HL-60 (cell line): ENCODE measurements at regions not wholly inside any gene's neighbourhood (a gene's known extent, or its start where the extent isn't known, plus 50 kb on each side); places are given as distances from the start of the nearest gene placed in this dataset.

Source experiments
- DNase-seq, 2 experiments: peaks; one replicate each; pipeline ENCODE4 v3.0.0-alpha.2; 2010 to 2020; ENCODE audit warnings: low read depth in 1 of 2, low spot score in 1 of 2
- H3K27ac ChIP-seq: fragments of 250-450 bp; sonication (Bioruptor Pico); replicated peaks from 2 replicates; pipeline ENCODE4 v1.5.1; 2020; ENCODE audit warnings: mild to moderate bottlenecking, moderate library complexity
- H3K27me3 ChIP-seq: fragments of 250-450 bp; sonication (Bioruptor Pico); 2 replicates; pipeline ENCODE4 v1.5.1; 2021; ENCODE audit warnings: mild to moderate bottlenecking, moderate library complexity; ENCODE audit not compliant: insufficient read depth, poor library complexity, severe bottlenecking
- H3K4me3 ChIP-seq: replicated peaks from 2 replicates; pipeline ENCODE4 v1.5.1; 2011; ENCODE audit warnings: mild to moderate bottlenecking, control low read depth, low read length; ENCODE audit not compliant: insufficient read depth
- GABPA ChIP-seq: IDR thresholded peaks from 2 replicates; pipeline ENCODE4 v1.6.1; 2012; ENCODE audit warnings: low read depth
- POLR2AphosphoS5 ChIP-seq: IDR thresholded peaks from 2 replicates; pipeline ENCODE4 v1.6.1; 2012; ENCODE audit warnings: low read depth
- SPI1 ChIP-seq: IDR thresholded peaks from 2 replicates; pipeline ENCODE4 v1.6.1; 2012; ENCODE audit warnings: low read depth, mild to moderate bottlenecking, borderline replicate concordance
- TF ChIP-seq, protein P1 (sequence below): IDR thresholded peaks from 2 replicates; pipeline ENCODE4 v1.6.1; 2012; ENCODE audit warnings: low read depth; ENCODE audit not compliant: insufficient replicate concordance
- TF ChIP-seq, protein P2 (sequence below): IDR thresholded peaks from one replicate; pipeline ENCODE4 v1.5.1; 2011; ENCODE audit warnings: low read length, control low read depth, inconsistent platforms; ENCODE audit not compliant: insufficient read depth

GRCh38 chr5:105587963-105588662, 2025.5 kb upstream of the NUDT12 start:
- TF ChIP-seq GABPA (no peak), POLR2AphosphoS5 (no peak), SPI1 (no peak)
- TF ChIP-seq, protein P1, sequence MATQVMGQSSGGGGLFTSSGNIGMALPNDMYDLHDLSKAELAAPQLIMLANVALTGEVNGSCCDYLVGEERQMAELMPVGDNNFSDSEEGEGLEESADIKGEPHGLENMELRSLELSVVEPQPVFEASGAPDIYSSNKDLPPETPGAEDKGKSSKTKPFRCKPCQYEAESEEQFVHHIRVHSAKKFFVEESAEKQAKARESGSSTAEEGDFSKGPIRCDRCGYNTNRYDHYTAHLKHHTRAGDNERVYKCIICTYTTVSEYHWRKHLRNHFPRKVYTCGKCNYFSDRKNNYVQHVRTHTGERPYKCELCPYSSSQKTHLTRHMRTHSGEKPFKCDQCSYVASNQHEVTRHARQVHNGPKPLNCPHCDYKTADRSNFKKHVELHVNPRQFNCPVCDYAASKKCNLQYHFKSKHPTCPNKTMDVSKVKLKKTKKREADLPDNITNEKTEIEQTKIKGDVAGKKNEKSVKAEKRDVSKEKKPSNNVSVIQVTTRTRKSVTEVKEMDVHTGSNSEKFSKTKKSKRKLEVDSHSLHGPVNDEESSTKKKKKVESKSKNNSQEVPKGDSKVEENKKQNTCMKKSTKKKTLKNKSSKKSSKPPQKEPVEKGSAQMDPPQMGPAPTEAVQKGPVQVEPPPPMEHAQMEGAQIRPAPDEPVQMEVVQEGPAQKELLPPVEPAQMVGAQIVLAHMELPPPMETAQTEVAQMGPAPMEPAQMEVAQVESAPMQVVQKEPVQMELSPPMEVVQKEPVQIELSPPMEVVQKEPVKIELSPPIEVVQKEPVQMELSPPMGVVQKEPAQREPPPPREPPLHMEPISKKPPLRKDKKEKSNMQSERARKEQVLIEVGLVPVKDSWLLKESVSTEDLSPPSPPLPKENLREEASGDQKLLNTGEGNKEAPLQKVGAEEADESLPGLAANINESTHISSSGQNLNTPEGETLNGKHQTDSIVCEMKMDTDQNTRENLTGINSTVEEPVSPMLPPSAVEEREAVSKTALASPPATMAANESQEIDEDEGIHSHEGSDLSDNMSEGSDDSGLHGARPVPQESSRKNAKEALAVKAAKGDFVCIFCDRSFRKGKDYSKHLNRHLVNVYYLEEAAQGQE = no peak
- TF ChIP-seq, protein P2, sequence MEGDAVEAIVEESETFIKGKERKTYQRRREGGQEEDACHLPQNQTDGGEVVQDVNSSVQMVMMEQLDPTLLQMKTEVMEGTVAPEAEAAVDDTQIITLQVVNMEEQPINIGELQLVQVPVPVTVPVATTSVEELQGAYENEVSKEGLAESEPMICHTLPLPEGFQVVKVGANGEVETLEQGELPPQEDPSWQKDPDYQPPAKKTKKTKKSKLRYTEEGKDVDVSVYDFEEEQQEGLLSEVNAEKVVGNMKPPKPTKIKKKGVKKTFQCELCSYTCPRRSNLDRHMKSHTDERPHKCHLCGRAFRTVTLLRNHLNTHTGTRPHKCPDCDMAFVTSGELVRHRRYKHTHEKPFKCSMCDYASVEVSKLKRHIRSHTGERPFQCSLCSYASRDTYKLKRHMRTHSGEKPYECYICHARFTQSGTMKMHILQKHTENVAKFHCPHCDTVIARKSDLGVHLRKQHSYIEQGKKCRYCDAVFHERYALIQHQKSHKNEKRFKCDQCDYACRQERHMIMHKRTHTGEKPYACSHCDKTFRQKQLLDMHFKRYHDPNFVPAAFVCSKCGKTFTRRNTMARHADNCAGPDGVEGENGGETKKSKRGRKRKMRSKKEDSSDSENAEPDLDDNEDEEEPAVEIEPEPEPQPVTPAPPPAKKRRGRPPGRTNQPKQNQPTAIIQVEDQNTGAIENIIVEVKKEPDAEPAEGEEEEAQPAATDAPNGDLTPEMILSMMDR = no peak
- no peak for DNase-seq
- H3K27me3 ChIP-seq = no peaks in the 10 kb centered on the region
- no peak overlapping the region for H3K27ac ChIP-seq
- no peak overlapping the region for H3K4me3 ChIP-seq

GRCh38 chr5:105581988-105582690, 2019.5 kb upstream of the NUDT12 start:
- no peak overlapping the region for H3K27ac ChIP-seq
- TF ChIP-seq POLR2AphosphoS5 = no peak
- H3K4me3 ChIP-seq = no peak overlapping the region
- no peaks in the 10 kb centered on the region for H3K27me3 ChIP-seq
- no peak for DNase-seq

DNA sequence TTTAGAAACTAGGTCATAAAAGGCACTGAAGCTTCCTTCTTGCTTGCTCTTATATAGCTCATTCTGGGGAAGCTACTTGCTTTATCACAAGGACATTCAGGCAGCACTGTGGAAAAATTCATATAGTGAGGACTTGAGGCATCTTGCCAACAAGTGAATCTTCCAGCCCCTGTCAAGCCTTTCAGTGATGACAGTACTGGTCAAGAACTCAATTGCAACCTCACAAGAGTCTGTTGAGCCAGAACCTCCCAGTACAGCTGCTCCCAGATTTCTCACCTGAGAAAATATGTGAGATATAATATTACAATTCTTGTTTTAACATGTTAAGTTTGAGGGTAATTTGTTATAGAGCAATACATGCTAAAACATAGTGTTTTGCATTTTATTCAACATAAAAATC, 2011.0 kb upstream of the NUDT12 start:
- no peaks in the 10 kb centered on the region for H3K27me3 ChIP-seq
- TF ChIP-seq, protein P1 = no peak
- TF ChIP-seq POLR2AphosphoS5 (no peak), GABPA (no peak), SPI1 (no peak)
- TF ChIP-seq, protein P2 = no peak
- no peak overlapping the region for H3K27ac ChIP-seq
- no peak overlapping the region for H3K4me3 ChIP-seq
- DNase-seq = no peak

- H3K27me3 ChIP-seq = no peaks in the 10 kb centered on the region
- H3K4me3 ChIP-seq = no peak overlapping the region
- TF ChIP-seq, protein P2 = no peak
- TF ChIP-seq SPI1 (no peak), GABPA (no peak), POLR2AphosphoS5 (no peak)
- TF ChIP-seq, protein P1 = no peak
- no peak overlapping the region for H3K27ac ChIP-seq
- no peak for DNase-seq
Measured at GRCh38 chr5:105565531-105565930, 2002.9 kb upstream of the NUDT12 start.
